ENCODE measurements at regions not wholly inside any gene's neighbourhood (a gene's known extent, or its start where the extent isn't known, plus 50 kb on each side); places are given as distances from the start of the nearest gene placed in this dataset.

DNA sequence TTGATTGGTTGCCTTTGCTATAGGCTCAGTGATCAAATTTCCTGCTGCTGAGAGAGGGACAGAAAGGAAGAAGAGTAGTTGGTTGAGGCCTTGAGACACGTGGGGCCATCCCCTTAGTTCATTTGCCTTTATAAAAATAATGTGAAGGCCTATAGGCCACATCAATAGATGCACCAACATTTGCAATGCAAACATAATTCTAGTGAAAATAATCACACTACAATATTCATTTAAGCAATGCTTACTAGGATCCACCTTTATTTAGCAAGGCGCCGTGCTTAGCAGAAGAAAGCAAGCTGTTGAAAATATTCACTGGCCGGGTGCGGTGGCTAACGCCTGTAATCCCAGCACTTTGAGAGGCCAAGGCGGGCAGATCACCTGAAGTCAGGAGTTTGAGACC lies 105.3 kb upstream of the CXCR4 start:
- Mint-ChIP-seq H3K36me3 (no peaks in the 10 kb centered on the region), H3K27ac (no peak overlapping the region), H3K4me3 (no peak overlapping the region), H3K9me3 (no peaks in the 10 kb centered on the region), H3K27me3 (ENCODE audit: low read depth in 2 of 2) (peaks cover 7 to 12% of the 10 kb centered on the region in 2 donors), H3K4me1 (peaks cover 22 to 32% of the 10 kb centered on the region in 2 donors)
- TF ChIP-seq CTCF (IDR thresholded peaks at IDR 0.05): no peak
- Histone ChIP-seq H3K27me3 (ENCODE audit: control insufficient read depth, insufficient read depth, low read length) (no peaks in the 10 kb centered on the region), H3K36me3 (ENCODE audit: control insufficient read depth, insufficient read depth, low read length) (no peaks in the 10 kb centered on the region), H3K9me3 (ENCODE audit: control insufficient read depth, insufficient read depth, low read length) (no peaks in the 10 kb centered on the region), H3K27ac (ENCODE audit: low read length) (no peak overlapping the region), H3K4me3 (ENCODE audit: low read length) (no peak overlapping the region), H3K4me1 (ENCODE audit: control insufficient read depth, insufficient read depth, low read length) (peaks cover 31% of the 10 kb centered on the region)
- WGBS (ENCODE audit: insufficient coverage): 92% methylated on average over 6 of the region's 7 CpGs
- no peak for DNase-seq
- intact Hi-C loops (cut with micrococcal nuclease): loop anchor here (10.0 kb wide), 1 partner anchor 308 kb away; no protein-coding TSS in a partner anchor
- ATAC-seq: no peak

- no peak for DNase-seq
- H3K4me1 Mint-ChIP-seq: peaks cover 22 to 32% of the 10 kb centered on the region in 2 donors
- H3K27me3 Mint-ChIP-seq (ENCODE audit: low read depth in 2 of 2): peaks cover 7 to 12% of the 10 kb centered on the region in 2 donors
- Histone ChIP-seq H3K27me3 (ENCODE audit: control insufficient read depth, insufficient read depth, low read length) (no peaks in the 10 kb centered on the region), H3K36me3 (ENCODE audit: control insufficient read depth, insufficient read depth, low read length) (no peaks in the 10 kb centered on the region), H3K27ac (ENCODE audit: low read length) (no peak overlapping the region), H3K4me3 (ENCODE audit: low read length) (no peak overlapping the region), H3K4me1 (ENCODE audit: control insufficient read depth, insufficient read depth, low read length) (peaks cover 31% of the 10 kb centered on the region), H3K9me3 (ENCODE audit: control insufficient read depth, insufficient read depth, low read length) (no peaks in the 10 kb centered on the region)
- no peak overlapping the region for H3K4me3 Mint-ChIP-seq
- no peak for ATAC-seq
- intact Hi-C loops (cut with micrococcal nuclease): loop anchor here (10.0 kb wide), 1 partner anchor 308 kb away; no protein-coding TSS in a partner anchor
- H3K27ac Mint-ChIP-seq: no peak overlapping the region
- no peaks in the 10 kb centered on the region for H3K36me3 Mint-ChIP-seq
- TF ChIP-seq CTCF (IDR thresholded peaks at IDR 0.05): no peak
- 75% methylated on average over 4 of the region's 5 CpGs for WGBS (ENCODE audit: insufficient coverage)
- H3K9me3 Mint-ChIP-seq: no peaks in the 10 kb centered on the region
These were observed 104.9 kb upstream of the CXCR4 start for GRCh38 chr2:136222862-136223261.

GRCh38 chr2:136221026-136221425 lies 103.1 kb upstream of the CXCR4 start:
- H3K4me3 ChIP-seq (ENCODE audit: low read length): no peak overlapping the region
- Mint-ChIP-seq H3K27me3 (ENCODE audit: low read depth in 2 of 2) (peaks cover 7 to 20% of the 10 kb centered on the region in 2 donors), H3K36me3 (no peaks in the 10 kb centered on the region), H3K9me3 (no peaks in the 10 kb centered on the region), H3K27ac (no peak overlapping the region), H3K4me3 (no peak overlapping the region), H3K4me1 (peaks cover 15 to 20% of the 10 kb centered on the region in 2 donors)
- intact Hi-C loops (cut with micrococcal nuclease): loop anchor here (10.0 kb wide), 1 partner anchor 306 kb away; no protein-coding TSS in a partner anchor
- DNase-seq: no peak
- H3K36me3 ChIP-seq (ENCODE audit: control insufficient read depth, insufficient read depth, low read length): no peaks in the 10 kb centered on the region
- no peak for ATAC-seq
- H3K27ac ChIP-seq (ENCODE audit: low read length): no peak overlapping the region
- no peaks in the 10 kb centered on the region for H3K9me3 ChIP-seq (ENCODE audit: control insufficient read depth, insufficient read depth, low read length)
- WGBS (ENCODE audit: insufficient coverage): 65% methylated on average over 1 of the region's 3 CpGs
- H3K27me3 ChIP-seq (ENCODE audit: control insufficient read depth, insufficient read depth, low read length): no peaks in the 10 kb centered on the region
- no peak for TF ChIP-seq CTCF (IDR thresholded peaks at IDR 0.05)
- peaks cover 19% of the 10 kb centered on the region for H3K4me1 ChIP-seq (ENCODE audit: control insufficient read depth, insufficient read depth, low read length)

DNA sequence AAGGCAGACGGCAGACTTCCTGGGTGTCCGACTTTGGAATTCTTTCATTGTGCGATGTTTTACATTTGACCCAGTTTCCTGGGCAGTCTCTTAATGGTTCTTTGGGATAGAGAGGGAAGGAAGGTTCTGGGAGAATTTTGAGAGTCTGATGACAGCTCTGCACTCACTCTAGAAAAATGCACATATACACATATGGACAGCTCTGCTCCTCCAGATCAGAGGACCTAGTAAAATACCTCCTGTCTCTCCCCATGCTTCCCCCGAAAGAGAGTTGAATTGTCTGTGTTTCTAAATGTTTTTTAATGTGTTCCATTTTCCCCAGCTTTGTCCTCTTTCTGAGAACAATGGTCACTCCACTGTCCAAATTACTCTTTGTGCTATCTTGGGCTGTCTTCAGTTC lies 102.0 kb upstream of the CXCR4 start:
- intact Hi-C loops (cut with micrococcal nuclease): loop anchor here (10.0 kb wide), 1 partner anchor 305 kb away; no protein-coding TSS in a partner anchor
- no peaks in the 10 kb centered on the region for H3K36me3 ChIP-seq (ENCODE audit: control insufficient read depth, insufficient read depth, low read length)
- H3K27ac Mint-ChIP-seq: no peak overlapping the region
- no peak overlapping the region for H3K4me3 ChIP-seq (ENCODE audit: low read length)
- H3K4me1 ChIP-seq (ENCODE audit: control insufficient read depth, insufficient read depth, low read length): peaks cover 9% of the 10 kb centered on the region
- WGBS (ENCODE audit: insufficient coverage): 100% methylated on average over 3 of the region's 4 CpGs
- H3K4me3 Mint-ChIP-seq: no peak overlapping the region
- no peaks in the 10 kb centered on the region for H3K9me3 ChIP-seq (ENCODE audit: control insufficient read depth, insufficient read depth, low read length)
- DNase-seq (no peak), ATAC-seq (no peak)
- no peak overlapping the region for H3K27ac ChIP-seq (ENCODE audit: low read length)
- H3K27me3 Mint-ChIP-seq (ENCODE audit: low read depth in 2 of 2): peaks cover 7 to 20% of the 10 kb centered on the region in 2 donors
- H3K4me1 Mint-ChIP-seq: peaks cover 5 to 12% of the 10 kb centered on the region in 2 donors
- no peak for TF ChIP-seq CTCF (IDR thresholded peaks at IDR 0.05)
- no peaks in the 10 kb centered on the region for H3K9me3 Mint-ChIP-seq
- no peaks in the 10 kb centered on the region for H3K36me3 Mint-ChIP-seq
- H3K27me3 ChIP-seq (ENCODE audit: control insufficient read depth, insufficient read depth, low read length): no peaks in the 10 kb centered on the region
